ENCODE measurements at regions not wholly inside any gene's neighbourhood (a gene's known extent, or its start where the extent isn't known, plus 50 kb on each side); places are given as distances from the start of the nearest gene placed in this dataset.

DNA sequence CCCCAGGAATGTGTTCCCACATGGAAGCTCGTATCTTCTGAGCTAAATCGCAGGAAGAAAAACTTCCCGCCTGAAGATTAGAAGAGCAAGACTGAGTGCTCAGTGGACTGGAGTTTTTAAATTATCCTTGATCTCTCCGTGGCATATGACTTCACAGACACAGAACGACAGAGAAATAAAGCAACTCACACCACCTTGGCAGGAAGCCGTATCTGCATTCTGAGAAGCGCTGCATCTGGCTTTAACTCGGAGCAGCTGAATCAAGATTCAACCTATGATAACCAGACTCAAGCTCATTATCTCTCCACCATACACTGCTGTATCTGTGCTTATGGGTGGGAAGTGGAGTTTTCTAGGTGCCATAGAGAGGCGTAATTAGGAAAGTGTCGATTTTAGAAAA lies 1482.7 kb downstream of the AACS start:
- POLR2A ChIA-PET: no interaction called here

More for the DNA sequence above, 1482.7 kb downstream of the AACS start:
- Histone ChIP-seq H2AFZ (ENCODE audit: low read depth, low read length) (no peak overlapping the region), H3K4me3 (replicated peaks in 1 of 3; ENCODE audit: insufficient read depth in 1 of 3, low read depth in 1 of 3, low read length in 3 of 3) (no peak overlapping the region), H3K9ac (replicated peaks; ENCODE audit: extremely low read depth, insufficient read depth, low read length) (no peak overlapping the region), H3K9me1 (replicated peaks; ENCODE audit: control insufficient read depth, extremely low read depth, insufficient read depth, low read length) (no peaks in the 10 kb centered on the region), H3K27me3 (ENCODE audit: control insufficient read depth in 2 of 2, insufficient read depth in 2 of 2, low read length in 2 of 2) (no peaks in the 10 kb centered on the region), H4K20me1 (replicated peaks; ENCODE audit: control insufficient read depth, extremely low read depth, insufficient read depth, low read length) (no peaks in the 10 kb centered on the region), H3K79me2 (ENCODE audit: control insufficient read depth, insufficient read depth, low read length) (no peaks in the 10 kb centered on the region), H3K27ac (ENCODE audit: insufficient read depth, low read depth, low read length) (no peak overlapping the region), H3K9me3 (replicated peaks; ENCODE audit: control insufficient read depth, insufficient read depth, low read length) (no peaks in the 10 kb centered on the region), H3K36me3 (ENCODE audit: control insufficient read depth in 2 of 2, extremely low read depth in 1 of 2, insufficient read depth in 2 of 2, low read length in 2 of 2) (no peaks in the 10 kb centered on the region), H3K4me1 (ENCODE audit: control insufficient read depth, extremely low read depth, insufficient read depth, low read length) (no peaks in the 10 kb centered on the region), H3K4me2 (ENCODE audit: insufficient read depth, low read length) (no peak overlapping the region)
- dilution Hi-C loops (cut with MboI; ENCODE audit: extremely low pct_ligation_motif_present, low sequenced_read_pairs) (no loop called here), intact Hi-C loops (cut with micrococcal nuclease) (no loop called here)
- TF ChIP-seq, protein P1, sequence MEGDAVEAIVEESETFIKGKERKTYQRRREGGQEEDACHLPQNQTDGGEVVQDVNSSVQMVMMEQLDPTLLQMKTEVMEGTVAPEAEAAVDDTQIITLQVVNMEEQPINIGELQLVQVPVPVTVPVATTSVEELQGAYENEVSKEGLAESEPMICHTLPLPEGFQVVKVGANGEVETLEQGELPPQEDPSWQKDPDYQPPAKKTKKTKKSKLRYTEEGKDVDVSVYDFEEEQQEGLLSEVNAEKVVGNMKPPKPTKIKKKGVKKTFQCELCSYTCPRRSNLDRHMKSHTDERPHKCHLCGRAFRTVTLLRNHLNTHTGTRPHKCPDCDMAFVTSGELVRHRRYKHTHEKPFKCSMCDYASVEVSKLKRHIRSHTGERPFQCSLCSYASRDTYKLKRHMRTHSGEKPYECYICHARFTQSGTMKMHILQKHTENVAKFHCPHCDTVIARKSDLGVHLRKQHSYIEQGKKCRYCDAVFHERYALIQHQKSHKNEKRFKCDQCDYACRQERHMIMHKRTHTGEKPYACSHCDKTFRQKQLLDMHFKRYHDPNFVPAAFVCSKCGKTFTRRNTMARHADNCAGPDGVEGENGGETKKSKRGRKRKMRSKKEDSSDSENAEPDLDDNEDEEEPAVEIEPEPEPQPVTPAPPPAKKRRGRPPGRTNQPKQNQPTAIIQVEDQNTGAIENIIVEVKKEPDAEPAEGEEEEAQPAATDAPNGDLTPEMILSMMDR (IDR thresholded peaks at IDR 0.05; ENCODE audit: extremely low read depth in 1 of 2, insufficient read depth in 1 of 2, low read depth in 1 of 2, low read length in 2 of 2): no peak
- TF ChIP-seq POLR2A (IDR thresholded peaks at IDR 0.05; ENCODE audit: low read depth, low read length) (no peak), EZH2 (IDR thresholded peaks at IDR 0.05; ENCODE audit: borderline replicate concordance, low read depth, low read length, severe bottlenecking) (no peak), JUN (IDR thresholded peaks at IDR 0.05; ENCODE audit: borderline replicate concordance, insufficient read depth, insufficient read length, low read depth) (no peak), FOS (IDR thresholded peaks at IDR 0.05; ENCODE audit: borderline replicate concordance, insufficient read depth, low read length) (no peak), POLR2AphosphoS5 (IDR thresholded peaks at IDR 0.05; ENCODE audit: insufficient read depth, low read depth, low read length) (no peak), MYC (IDR thresholded peaks at IDR 0.05; ENCODE audit: low read depth, low read length) (no peak), GATA2 (IDR thresholded peaks at IDR 0.05; ENCODE audit: insufficient read depth, insufficient read length, low read depth, low read length) (no peak)
- TF ChIP-seq, protein P2, sequence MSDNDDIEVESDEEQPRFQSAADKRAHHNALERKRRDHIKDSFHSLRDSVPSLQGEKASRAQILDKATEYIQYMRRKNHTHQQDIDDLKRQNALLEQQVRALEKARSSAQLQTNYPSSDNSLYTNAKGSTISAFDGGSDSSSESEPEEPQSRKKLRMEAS (IDR thresholded peaks at IDR 0.05; ENCODE audit: insufficient read depth, insufficient read length): no peak
- CTCF ChIA-PET: no interaction called here
- no peak for FAIRE-seq
- no peak for DNase-seq (ENCODE audit: low read depth, low spot score)
- BruUV-seq (replicated peaks): no TSS peak

Data from endothelial cell of umbilical vein (primary cell).